ENCODE measurements at regions not wholly inside any gene's neighbourhood (a gene's known extent, or its start where the extent isn't known, plus 50 kb on each side); places are given as distances from the start of the nearest gene placed in this dataset.
"Not testable (repeated sequence)": the region's sequence is repeated elsewhere in the genome, so short reads cannot be mapped to it uniquely, and the experiment has no call there.

GRCh38 chr1:242673652-242674051 lies 149.2 kb upstream of the PLD5 start:
- H3K36me3 ChIP-seq (ENCODE audit: insufficient read depth, low read length), result no peaks in the 10 kb centered on the region
- BruUV-seq (replicated peaks), result no TSS peak
- H3K4me3 ChIP-seq (ENCODE audit: low read depth, low read length, poor library complexity, severe bottlenecking), result no peak overlapping the region
- no peak for TF ChIP-seq EZH2phosphoT487 (IDR thresholded peaks at IDR 0.05; ENCODE audit: borderline replicate concordance, low read depth, low read length)
- TF ChIP-seq CTCF (conservative IDR thresholded peaks at IDR 0.05; ENCODE audit: low read length), result no peak
- H3K9me3 ChIP-seq (ENCODE audit: low read length), result no peaks in the 10 kb centered on the region
- no peaks in the 10 kb centered on the region for H3K79me2 ChIP-seq (ENCODE audit: insufficient read depth, low read depth, low read length)
- no peak overlapping the region for H2AFZ ChIP-seq (ENCODE audit: low read length)
- CTCF ChIA-PET (ENCODE audit: unreplicated experiment), result no interaction called here
- no peak for DNase-seq (ENCODE audit: low spot score)
- no peaks in the 10 kb centered on the region for H3K4me1 ChIP-seq (ENCODE audit: insufficient read depth, low read length, poor library complexity, severe bottlenecking)
- intact Hi-C loops (cut with micrococcal nuclease; ENCODE audit: unreplicated experiment), result no loop called here
- no peaks in the 10 kb centered on the region for H4K20me1 ChIP-seq (ENCODE audit: insufficient read depth, low read length)
- no peaks in the 10 kb centered on the region for H3K9me2 ChIP-seq (ENCODE audit: insufficient read depth, low read length)
- H3K4me2 ChIP-seq (ENCODE audit: low read length), result no peak overlapping the region
- POLR2A ChIA-PET, result interaction anchor here (1.1 kb wide), 2 partner anchors 10 to 18 kb away, joined by 3 read pairs; no protein-coding TSS in a partner anchor
- no peak overlapping the region for H3K27ac ChIP-seq (ENCODE audit: low read depth, low read length, poor library complexity, severe bottlenecking)

- POLR2A ChIA-PET, result interaction anchor here (1.1 kb wide), 2 partner anchors 10 to 18 kb away, joined by 3 read pairs; no protein-coding TSS in a partner anchor
- H2AFZ ChIP-seq (ENCODE audit: low read length); H3K4me2 ChIP-seq (ENCODE audit: low read length); H3K9me3 ChIP-seq (ENCODE audit: low read length); intact Hi-C loops (cut with micrococcal nuclease; ENCODE audit: unreplicated experiment); CTCF ChIA-PET (ENCODE audit: unreplicated experiment); DNase-seq (ENCODE audit: low spot score); H4K20me1 ChIP-seq (ENCODE audit: insufficient read depth, low read length); H3K4me3 ChIP-seq (ENCODE audit: low read depth, low read length, poor library complexity, severe bottlenecking); BruUV-seq (replicated peaks); H3K36me3 ChIP-seq (ENCODE audit: insufficient read depth, low read length); H3K27ac ChIP-seq (ENCODE audit: low read depth, low read length, poor library complexity, severe bottlenecking); H3K79me2 ChIP-seq (ENCODE audit: insufficient read depth, low read depth, low read length); H3K4me1 ChIP-seq (ENCODE audit: insufficient read depth, low read length, poor library complexity, severe bottlenecking); H3K9me2 ChIP-seq (ENCODE audit: insufficient read depth, low read length): not testable (repeated sequence)
Observed at GRCh38 chr1:242673165-242673564, 148.7 kb upstream of the PLD5 start.

GRCh38 chr1:242670019-242670418 lies 145.5 kb upstream of the PLD5 start:
- no peaks in the 10 kb centered on the region for H4K20me1 ChIP-seq (ENCODE audit: insufficient read depth, low read length)

More at GRCh38 chr1:242670019-242670418, 145.5 kb upstream of the PLD5 start:
- no TSS peak for BruUV-seq (replicated peaks)
- DNase-seq (ENCODE audit: low spot score), result no peak
- intact Hi-C loops (cut with micrococcal nuclease; ENCODE audit: unreplicated experiment), result no loop called here
- Histone ChIP-seq H3K27ac (ENCODE audit: low read depth, low read length, poor library complexity, severe bottlenecking) (no peak overlapping the region), H3K4me3 (ENCODE audit: low read depth, low read length, poor library complexity, severe bottlenecking) (no peak overlapping the region), H3K9me2 (ENCODE audit: insufficient read depth, low read length) (no peaks in the 10 kb centered on the region), H3K36me3 (ENCODE audit: insufficient read depth, low read length) (no peaks in the 10 kb centered on the region), H3K4me2 (ENCODE audit: low read length) (no peak overlapping the region), H3K9me3 (ENCODE audit: low read length) (no peaks in the 10 kb centered on the region), H3K4me1 (ENCODE audit: insufficient read depth, low read length, poor library complexity, severe bottlenecking) (no peaks in the 10 kb centered on the region), H3K79me2 (ENCODE audit: insufficient read depth, low read depth, low read length) (no peaks in the 10 kb centered on the region), H2AFZ (ENCODE audit: low read length) (no peak overlapping the region)
- CTCF ChIA-PET (ENCODE audit: unreplicated experiment), result no interaction called here
- POLR2A ChIA-PET, result interaction anchor here (0.7 to 0.8 kb wide), 2 partner anchors 62 to 252 kb away, joined by 3 to 4 read pairs; no protein-coding TSS in a partner anchor
- no peak for TF ChIP-seq EZH2phosphoT487 (IDR thresholded peaks at IDR 0.05; ENCODE audit: borderline replicate concordance, low read depth, low read length)
- TF ChIP-seq CTCF (conservative IDR thresholded peaks at IDR 0.05; ENCODE audit: low read length), result no peak

All from OCI-LY7 (cell line).